ENCODE measurements at regions not wholly inside any gene's neighbourhood (a gene's known extent, or its start where the extent isn't known, plus 50 kb on each side); places are given as distances from the start of the nearest gene placed in this dataset.

- DNase-seq (ENCODE audit: low spot score) (no peak), ATAC-seq (ENCODE audit: low FRiP score) (peak; percentile 45)
- TF ChIP-seq CTCF (IDR thresholded peaks at IDR 0.05): no peak
Measured at GRCh38 chr5:125560476-125561225, 814.2 kb upstream of the ZNF608 start.

GRCh38 chr5:125564317-125564975, 818.0 kb upstream of the ZNF608 start:
- no peak for TF ChIP-seq CTCF (IDR thresholded peaks at IDR 0.05)
- DNase-seq (ENCODE audit: low spot score): no peak
- no peak for ATAC-seq (ENCODE audit: low FRiP score)

- DNase-seq (ENCODE audit: low spot score): no peak
- TF ChIP-seq CTCF (IDR thresholded peaks at IDR 0.05): no peak
Measured at GRCh38 chr5:125574491-125575044, 828.1 kb upstream of the ZNF608 start.

GRCh38 chr5:125575171-125575890, 828.9 kb upstream of the ZNF608 start:
- ATAC-seq (ENCODE audit: low FRiP score): peak; percentile 41
- no peak for DNase-seq (ENCODE audit: low spot score)
- no peak for TF ChIP-seq CTCF (IDR thresholded peaks at IDR 0.05)

More at GRCh38 chr5:125574491-125575044, 828.1 kb upstream of the ZNF608 start:
- peak; percentile 32 for ATAC-seq (ENCODE audit: low FRiP score)

GRCh38 chr5:125575891-125576505, 829.6 kb upstream of the ZNF608 start:
- no peak for DNase-seq (ENCODE audit: low spot score)
- no peak for TF ChIP-seq CTCF (IDR thresholded peaks at IDR 0.05)
- ATAC-seq (ENCODE audit: low FRiP score): peak; percentile 28

GRCh38 chr5:125576822-125577221, 830.4 kb upstream of the ZNF608 start:
- DNase-seq (ENCODE audit: low spot score) (no peak), ATAC-seq (ENCODE audit: low FRiP score) (no peak)
- no peak for TF ChIP-seq CTCF (IDR thresholded peaks at IDR 0.05)

All from omental fat pad (tissue), 3 donors.